AG04450 (cell line): ENCODE measurements at regions not wholly inside any gene's neighbourhood (a gene's known extent, or its start where the extent isn't known, plus 50 kb on each side); places are given as distances from the start of the nearest gene placed in this dataset.

Source experiments
- CTCF ChIA-PET: fragments of 300-600, 350-600 bp; formaldehyde crosslinking; extraction: SDS; loops from one replicate; lab custom pipeline; 2022; ENCODE audit warnings: antibody characterized with exemption, inconsistent platforms; lab: Charles Lee
- POLR2A ChIA-PET: fragments of 350-600 bp; formaldehyde crosslinking; extraction: SDS; loops from one replicate; lab custom pipeline; 2021; ENCODE audit warnings: antibody characterized with exemption, inconsistent platforms; lab: Yijun Ruan, JAX
- DNase-seq: peaks from one replicate; pipeline ENCODE4 v3.0.0-alpha.2; 2011; ENCODE audit warnings: low read depth, low spot score
- H3K27ac ChIP-seq: one replicate; pipeline ENCODE4 v1.5.1; 2012; ENCODE audit warnings: low read depth, low read length, control low read depth
- H3K27me3 ChIP-seq: one replicate; pipeline ENCODE4 v1.6.0; 2012; ENCODE audit warnings: low read length; ENCODE audit not compliant: control insufficient read depth, insufficient read depth
- H3K4me3 ChIP-seq: 2 replicates; pipeline ENCODE4 v1.5.1; 2011; ENCODE audit warnings: mild to moderate bottlenecking, low read depth, low read length, control low read depth
- H3K9me3 ChIP-seq: 2 replicates; pipeline ENCODE4 v1.5.1; 2012; ENCODE audit warnings: low read length; ENCODE audit not compliant: control insufficient read depth, insufficient read depth
- CTCF ChIP-seq: IDR thresholded peaks from 2 replicates; pipeline ENCODE4 v1.5.1; 2011; ENCODE audit warnings: low read depth, low read length, control low read depth, inconsistent platforms

- POLR2A ChIA-PET = no interaction called here
- Histone ChIP-seq H3K27ac (no peak overlapping the region), H3K4me3 (no peak overlapping the region), H3K27me3 (no peaks in the 10 kb centered on the region), H3K9me3 (peaks cover 49% of the 10 kb centered on the region)
- DNase-seq = no peak
- TF ChIP-seq CTCF = no peak
- CTCF ChIA-PET = no interaction called here
These were observed 90.4 kb upstream of the PEG3 start for GRCh38 chr19:56930647-56931535.

GRCh38 chr19:56933014-56933705 is 92.6 kb upstream of the PEG3 start:
- TF ChIP-seq CTCF = no peak
- H3K27me3 ChIP-seq = no peaks in the 10 kb centered on the region

GRCh38 chr19:56934438-56935090 is 94.0 kb upstream of the PEG3 start:
- Histone ChIP-seq H3K9me3 (peaks cover 49% of the 10 kb centered on the region), H3K27ac (no peak overlapping the region), H3K4me3 (no peak overlapping the region), H3K27me3 (no peaks in the 10 kb centered on the region)
- no peak for TF ChIP-seq CTCF
- POLR2A ChIA-PET = no interaction called here
- no peak for DNase-seq
- CTCF ChIA-PET = no interaction called here

More at GRCh38 chr19:56933014-56933705, 92.6 kb upstream of the PEG3 start:
- Histone ChIP-seq H3K9me3 (peaks cover 50% of the 10 kb centered on the region), H3K4me3 (no peak overlapping the region), H3K27ac (no peak overlapping the region)
- no peak for DNase-seq
- CTCF ChIA-PET = no interaction called here
- POLR2A ChIA-PET = no interaction called here

- ChIA-PET CTCF (no interaction called here), POLR2A (no interaction called here)
- DNase-seq = no peak
- no peak overlapping the region for H3K27ac ChIP-seq
- no peaks in the 10 kb centered on the region for H3K27me3 ChIP-seq
- H3K4me3 ChIP-seq = no peak overlapping the region
- TF ChIP-seq CTCF = no peak
- H3K9me3 ChIP-seq = peaks cover 35% of the 10 kb centered on the region
These were observed 99.4 kb upstream of the PEG3 start for GRCh38 chr19:56939951-56940350.

GRCh38 chr19:56942756-56943155 is 102.2 kb upstream of the PEG3 start:
- ChIA-PET CTCF (no interaction called here), POLR2A (no interaction called here)
- Histone ChIP-seq H3K27me3 (no peaks in the 10 kb centered on the region), H3K9me3 (peaks cover 41% of the 10 kb centered on the region), H3K27ac (no peak overlapping the region), H3K4me3 (no peak overlapping the region)
- TF ChIP-seq CTCF = no peak
- no peak for DNase-seq
